HL-60 (cell line): ENCODE measurements at regions not wholly inside any gene's neighbourhood (a gene's known extent, or its start where the extent isn't known, plus 50 kb on each side); places are given as distances from the start of the nearest gene placed in this dataset.

Experiments
- CTCF ChIP-seq: IDR thresholded peaks from one replicate; pipeline ENCODE4 v1.5.1; 2011; ENCODE audit warnings: low read length, control low read depth, inconsistent platforms; ENCODE audit not compliant: insufficient read depth
- POLR2AphosphoS5 ChIP-seq: IDR thresholded peaks from 2 replicates; pipeline ENCODE4 v1.6.1; 2012; ENCODE audit warnings: low read depth
- REST ChIP-seq: IDR thresholded peaks from 2 replicates; pipeline ENCODE4 v1.6.1; 2012; ENCODE audit warnings: low read depth; ENCODE audit not compliant: insufficient replicate concordance
- SPI1 ChIP-seq: IDR thresholded peaks from 2 replicates; pipeline ENCODE4 v1.6.1; 2012; ENCODE audit warnings: low read depth, mild to moderate bottlenecking, borderline replicate concordance

- no peak for TF ChIP-seq POLR2AphosphoS5
- TF ChIP-seq CTCF = no peak
- TF ChIP-seq SPI1 = no peak
- no peak for TF ChIP-seq REST
Measured at GRCh38 chr5:135206862-135207261, 172.8 kb upstream of the PITX1 start.
